NCI-H460 (cell line): ENCODE measurements at regions not wholly inside any gene's neighbourhood (a gene's known extent, or its start where the extent isn't known, plus 50 kb on each side); places are given as distances from the start of the nearest gene placed in this dataset.
A peak's percentile ranks its signal among the peaks of the same experiment; 100 is the strongest.

Experiments
- DNase-seq: peaks from one replicate; pipeline ENCODE4 v3.0.0-alpha.2; 2016; ENCODE audit warnings: low read depth; ENCODE audit errors: extremely low read depth

GRCh38 chr12:89949457-89950195, 241.0 kb upstream of the ATP2B1 start:
- peak; percentile 95 for DNase-seq

- DNase-seq = peak; percentile 25
These were observed 239.9 kb upstream of the ATP2B1 start for GRCh38 chr12:89948271-89949175.

DNA sequence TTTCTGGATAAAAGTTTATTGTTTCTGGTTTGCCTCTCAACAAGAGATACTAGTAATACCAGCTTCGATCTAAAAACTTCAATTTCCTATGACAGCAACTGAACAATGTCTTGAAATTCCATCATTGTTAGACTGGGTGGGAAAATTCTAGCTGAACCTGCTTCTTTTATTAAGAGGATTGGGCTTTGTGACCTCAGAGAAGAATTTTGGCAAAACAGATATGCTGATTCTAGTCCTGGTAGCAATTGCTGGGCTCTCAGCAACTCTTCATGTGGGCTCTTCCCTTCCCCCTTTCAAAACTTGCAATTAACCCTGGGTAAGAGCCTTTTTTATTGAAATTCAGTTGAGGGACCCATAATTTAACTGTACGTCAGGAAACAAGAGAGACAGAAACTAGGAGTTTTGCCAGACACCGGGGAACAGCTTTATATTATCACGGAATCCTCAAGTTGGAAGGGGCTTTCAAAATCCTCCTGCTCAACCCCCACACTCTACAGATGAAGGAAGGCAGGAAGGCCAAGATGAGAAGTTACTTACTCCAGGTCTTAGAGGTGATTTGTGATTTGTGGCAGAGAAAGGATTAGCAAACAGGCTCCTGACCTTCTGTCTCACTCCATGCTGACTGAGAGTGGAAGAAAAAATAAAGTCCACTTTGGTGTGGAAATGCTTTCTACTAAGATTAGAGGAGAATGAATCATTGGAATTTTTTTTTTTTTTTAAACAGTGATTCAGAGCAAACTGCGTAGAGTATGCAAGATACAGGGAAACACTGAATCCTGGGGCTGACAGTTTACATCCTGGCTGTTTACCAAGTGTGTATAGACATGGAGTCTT, 239.0 kb upstream of the ATP2B1 start:
- peak; percentile 95 for DNase-seq

GRCh38 chr12:89946518-89947135, 238.0 kb upstream of the ATP2B1 start:
- DNase-seq = no peak

GRCh38 chr12:89945123-89945522, 236.5 kb upstream of the ATP2B1 start:
- no peak for DNase-seq

- DNase-seq = no peak
These were observed 234.8 kb upstream of the ATP2B1 start for GRCh38 chr12:89943463-89943862.

- DNase-seq = no peak
These were observed 232.8 kb upstream of the ATP2B1 start for GRCh38 chr12:89941436-89941835.

DNA sequence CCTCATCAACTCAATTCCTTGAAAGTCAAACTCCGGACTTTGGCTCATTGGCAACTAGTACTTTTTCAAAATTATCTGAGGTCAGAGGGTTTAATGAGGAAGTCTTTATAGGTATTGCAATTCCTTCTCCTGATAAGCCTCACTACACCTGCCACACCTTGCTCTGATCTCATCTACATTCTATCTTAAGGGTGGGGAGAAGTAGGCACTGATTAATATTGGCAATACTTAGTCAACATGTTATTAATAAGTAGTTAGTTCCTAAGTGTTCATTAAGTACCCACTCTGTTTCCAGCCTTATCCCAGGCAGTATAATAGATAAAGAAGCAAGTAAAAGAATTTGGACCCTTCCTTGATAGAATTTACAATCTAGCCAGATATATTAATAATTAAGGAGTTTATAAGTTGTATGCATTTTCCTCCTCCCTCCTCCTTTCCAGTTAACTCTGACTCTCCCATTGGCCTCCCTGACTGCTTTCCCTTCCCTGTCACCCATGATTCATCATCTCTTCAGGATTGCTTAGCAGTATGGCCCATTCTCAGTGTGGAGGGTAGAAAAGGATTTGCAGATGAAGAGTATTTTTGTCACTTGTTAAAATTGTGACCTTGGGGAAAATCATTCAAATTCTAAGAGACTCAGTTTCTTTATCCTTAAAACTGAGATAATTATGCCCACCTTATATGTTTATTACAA, 231.0 kb upstream of the ATP2B1 start:
- no peak for DNase-seq

DNA sequence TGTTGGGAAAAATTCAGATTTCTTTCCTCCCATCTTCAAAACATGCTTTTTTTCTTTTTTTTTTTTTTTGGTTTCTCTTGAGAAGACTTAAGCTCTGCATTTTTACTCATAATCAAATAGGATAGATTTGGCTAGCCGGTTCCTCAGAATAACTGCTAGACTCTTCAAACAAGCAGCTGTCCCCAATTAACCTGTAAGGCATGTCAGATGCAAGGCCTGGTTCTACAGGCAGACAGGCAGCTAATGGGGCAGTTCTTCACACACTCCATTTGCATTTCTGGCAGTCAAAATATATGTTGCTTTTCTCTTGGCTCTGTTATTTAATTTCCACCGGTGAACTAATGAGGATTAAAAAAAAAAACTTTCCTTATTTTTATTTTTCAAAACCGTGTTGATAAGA, 228.0 kb upstream of the ATP2B1 start:
- DNase-seq = no peak

- DNase-seq = no peak
These were observed 227.2 kb upstream of the ATP2B1 start for GRCh38 chr12:89935850-89936249.

DNA sequence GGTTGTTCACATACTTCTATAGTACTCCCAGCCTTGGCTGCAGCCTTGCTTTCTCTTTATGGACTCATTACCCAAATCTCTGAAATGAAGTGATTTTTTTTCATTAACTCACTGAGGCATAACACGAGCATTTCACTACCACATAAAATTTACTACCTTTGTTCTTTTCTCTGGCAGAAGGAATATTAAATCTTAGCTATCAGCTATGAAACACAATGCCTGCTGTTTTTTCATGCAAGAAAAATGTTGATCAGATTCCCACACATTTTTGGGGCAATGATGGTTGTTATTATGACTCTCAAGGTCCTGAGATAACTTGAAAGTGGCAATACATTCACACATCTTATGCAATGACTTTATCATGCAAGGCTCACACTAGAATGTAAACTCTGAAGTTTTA, 225.3 kb upstream of the ATP2B1 start:
- no peak for DNase-seq

DNA sequence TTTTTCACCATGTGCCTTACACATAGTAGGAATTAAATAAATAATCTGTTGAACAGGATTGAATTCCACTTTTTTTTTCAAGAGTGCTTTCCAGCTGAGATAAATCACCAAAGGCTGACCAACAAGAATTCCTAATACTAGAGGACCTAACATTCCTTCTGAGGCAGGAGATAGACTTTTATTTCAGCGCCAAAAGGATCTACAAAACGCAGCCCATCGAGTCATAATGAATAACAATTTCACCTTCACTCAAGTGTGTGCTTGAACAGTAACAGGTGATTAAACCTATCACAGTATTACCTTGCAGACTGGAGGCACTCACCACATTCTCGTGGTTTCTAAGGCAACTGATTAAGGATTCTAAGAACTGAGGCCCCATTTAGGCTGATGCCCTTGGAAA, 224.3 kb upstream of the ATP2B1 start:
- DNase-seq = no peak

GRCh38 chr12:89928467-89928866, 219.8 kb upstream of the ATP2B1 start:
- DNase-seq = no peak

DNA sequence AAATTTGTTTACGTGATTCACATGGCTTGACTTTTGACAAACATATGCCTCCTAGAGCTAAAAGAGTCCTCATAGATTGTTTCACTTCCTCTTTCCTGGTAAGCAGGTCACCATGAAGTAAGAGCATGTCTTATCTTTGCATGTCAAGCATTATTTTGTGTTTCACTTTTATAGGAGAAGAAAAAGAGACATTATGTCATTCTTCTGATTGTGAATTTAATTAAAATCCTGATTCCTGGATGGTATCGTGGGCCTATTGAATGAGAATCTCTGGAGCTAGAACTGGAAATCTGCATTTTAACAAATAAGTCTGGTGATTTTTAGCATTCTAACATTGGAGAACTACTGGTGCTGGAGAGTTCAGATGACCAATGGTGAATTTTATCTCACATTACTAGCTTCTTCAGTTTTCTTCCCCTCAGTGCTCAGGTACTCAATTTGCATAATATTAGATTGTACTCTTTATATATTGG, 218.6 kb upstream of the ATP2B1 start:
- no peak for DNase-seq

- no peak for DNase-seq
These were observed 215.6 kb upstream of the ATP2B1 start for GRCh38 chr12:89924191-89924590.

DNA sequence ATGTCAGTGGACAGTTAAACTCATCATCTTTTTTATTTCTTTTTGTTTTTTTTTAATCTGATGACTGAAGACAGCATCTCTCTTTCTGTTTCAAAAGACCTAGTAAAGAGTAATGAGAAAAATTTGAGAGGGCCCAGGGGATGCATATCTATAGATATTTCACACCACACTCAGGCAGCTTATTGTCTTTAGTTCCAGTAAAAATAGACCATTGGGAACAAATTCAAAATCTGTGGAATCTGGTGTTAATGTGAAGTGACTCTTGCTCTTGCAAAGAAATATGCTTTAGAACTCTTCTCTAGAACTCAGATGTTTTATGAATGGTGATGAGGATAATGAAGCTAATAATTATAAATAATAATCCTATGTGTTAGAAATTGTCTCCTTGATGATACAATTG, 214.5 kb upstream of the ATP2B1 start:
- no peak for DNase-seq

DNA sequence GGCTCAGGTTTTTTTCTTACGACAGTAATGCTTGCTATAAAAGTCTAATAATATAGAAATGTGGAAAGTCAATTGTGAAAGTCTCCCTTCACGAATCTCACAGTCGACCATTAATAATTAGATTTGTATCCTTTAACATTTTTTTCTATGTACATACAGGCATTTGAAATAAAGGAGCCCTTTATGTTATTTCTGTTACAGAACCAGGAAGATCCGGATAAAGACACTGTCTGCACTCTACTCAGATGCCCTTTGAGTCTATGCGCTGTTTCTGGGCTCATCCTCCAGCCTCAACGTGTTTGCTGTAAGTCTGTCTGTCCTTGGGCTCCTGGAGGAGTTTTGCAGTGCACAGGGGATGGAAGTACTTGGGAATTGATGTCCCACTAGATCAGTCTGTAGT, 212.2 kb upstream of the ATP2B1 start:
- no peak for DNase-seq

GRCh38 chr12:89919241-89919906, 210.7 kb upstream of the ATP2B1 start:
- DNase-seq = no peak

DNA sequence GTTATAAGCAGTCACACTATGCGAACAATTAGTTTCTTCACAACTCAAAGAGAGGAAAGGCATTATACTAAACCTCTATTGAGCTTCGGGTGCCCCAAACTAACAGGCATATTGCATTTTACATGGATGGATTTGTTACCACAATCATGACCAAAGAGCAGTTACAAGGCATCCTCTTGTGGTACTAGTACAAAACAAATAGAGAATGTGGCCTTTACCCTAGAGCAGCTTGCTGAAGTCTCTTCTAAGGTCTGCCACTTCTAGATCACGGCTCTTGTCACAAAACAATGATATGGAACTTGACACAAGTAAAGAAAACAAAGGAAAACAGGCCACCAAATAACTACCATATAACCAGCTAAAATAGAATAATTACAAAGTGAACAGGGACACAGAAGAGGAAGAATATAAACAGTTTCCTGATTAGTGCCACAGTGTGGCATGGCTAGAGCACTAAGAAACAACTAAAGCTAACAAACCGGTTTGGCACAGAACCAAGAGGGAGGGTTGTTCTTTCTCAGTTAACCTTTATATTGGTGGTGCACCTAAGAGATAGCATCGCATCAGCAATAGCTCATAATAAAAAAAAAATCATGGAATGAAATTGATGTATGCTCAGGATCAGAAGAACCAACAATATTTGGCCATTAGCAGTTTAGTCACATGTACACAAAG, 209.7 kb upstream of the ATP2B1 start:
- DNase-seq = no peak
